HepG2 (cell line): ENCODE measurements at regions not wholly inside any gene's neighbourhood (a gene's known extent, or its start where the extent isn't known, plus 50 kb on each side); places are given as distances from the start of the nearest gene placed in this dataset.

Experiments
- ATAC-seq: fragments of 200-7000 bp; cut with Tn5 transposase; 3 replicates; pipeline ENCODE4 v1.9.1; 2020; ENCODE audit warnings: mild to moderate bottlenecking, moderate library complexity
- BruUV-seq: library from RNA; stranded (reverse); fragments of 400-500 nt; replicated peaks from 2 replicates; lab custom pipeline; 2021; lab: Mats Ljungman, UMichigan
- CTCF ChIA-PET: fragments of 300-600 bp; formaldehyde crosslinking; extraction: SDS; loops from one replicate; lab custom pipeline; 2021; ENCODE audit warnings: low total read pairs, inconsistent platforms, low intra/inter-chr PET ratio; lab: Yijun Ruan, JAX
- POLR2A ChIA-PET: fragments of 350-600 bp; sonication (Branson Sonifier 250); formaldehyde crosslinking; loops from one replicate; lab custom pipeline; 2020; ENCODE audit warnings: antibody characterized with exemption, inconsistent platforms; lab: Yijun Ruan, JAX
- DNase-seq: peaks from one replicate; pipeline ENCODE4 v3.0.0-alpha.2; 2015; ENCODE audit warnings: low spot score
- FAIRE-seq: peaks from 3 replicates; lab custom pipeline; 2011; peaks lifted over from hg19 to GRCh38; lab: Jason Lieb, UNC
- H2AFZ ChIP-seq: one replicate; pipeline ENCODE4 v1.6.1; 2011; ENCODE audit warnings: low read length, inconsistent platforms
- H3K27ac ChIP-seq: fragments of 300-600 bp; 3 replicates; pipeline ENCODE4 v1.8.0; 2011; ENCODE audit warnings: mixed run types, mild to moderate bottlenecking, mixed read lengths, low read length, inconsistent platforms; ENCODE audit not compliant: insufficient read depth; ENCODE audit errors: extremely low read length
- H3K27me3 ChIP-seq, 2 experiments: fragments of 200-600 bp in 1 of 2; 2 replicates in 1 of 2; 3 replicates in 1 of 2; pipeline versions ENCODE4 v1.6.0 to v1.8.0; 2011; ENCODE audit warnings: low read length in 2 of 2, mild to moderate bottlenecking in 2 of 2, moderate library complexity in 2 of 2, inconsistent platforms in 1 of 2; ENCODE audit not compliant: insufficient read depth in 2 of 2, control insufficient read depth in 1 of 2
- H3K36me3 ChIP-seq, 2 experiments: fragments of 200-600 bp in 1 of 2; replicated peaks in 1 of 2; 2 replicates in 1 of 2; 3 replicates in 1 of 2; pipeline versions ENCODE4 v1.5.1 to v1.8.0; 2011; ENCODE audit warnings: low read length in 2 of 2, inconsistent platforms in 1 of 2; ENCODE audit not compliant: insufficient read depth in 2 of 2, control insufficient read depth in 1 of 2
- H3K4me1 ChIP-seq: 2 replicates; pipeline ENCODE4 v1.5.1; 2012; ENCODE audit warnings: low read length, inconsistent platforms; ENCODE audit not compliant: insufficient read depth
- H3K4me2 ChIP-seq: 2 replicates; pipeline ENCODE4 v1.6.0; 2011; ENCODE audit warnings: low read depth, low read length, inconsistent platforms
- H3K4me3 ChIP-seq, 3 experiments: fragments of 200-600 bp in 1 of 3; sonication (generic), shearing (Covaris generic) in 1 of 3; replicated peaks in 1 of 3; 2 replicates each; pipeline ENCODE4 v1.5.1; 2011 to 2016; ENCODE audit warnings: low read length in 3 of 3, inconsistent platforms in 2 of 3, low read depth in 2 of 3, mild to moderate bottlenecking in 2 of 3, control low read depth in 1 of 3, mixed read lengths in 1 of 3; ENCODE audit not compliant: insufficient read depth in 1 of 3
- H3K79me2 ChIP-seq: one replicate; pipeline ENCODE4 v1.6.1; 2011; ENCODE audit warnings: low read length, inconsistent platforms; ENCODE audit not compliant: insufficient read depth
- H3K9ac ChIP-seq: 2 replicates; pipeline ENCODE4 v1.6.0; 2011; ENCODE audit warnings: mild to moderate bottlenecking, low read depth, low read length, inconsistent platforms; ENCODE audit not compliant: insufficient read depth
- H3K9me3 ChIP-seq: 2 replicates; pipeline ENCODE4 v1.5.1; 2012; ENCODE audit warnings: mild to moderate bottlenecking, low read length
- H4K20me1 ChIP-seq: 2 replicates; pipeline ENCODE4 v1.6.0; 2011; ENCODE audit warnings: inconsistent platforms, mild to moderate bottlenecking, low read length, moderate library complexity; ENCODE audit not compliant: insufficient read depth
- E2F1 ChIP-seq: sonication (generic); formaldehyde crosslinking; IDR thresholded peaks from 2 replicates; pipeline ENCODE4 v1.5.0; 2020; ENCODE audit warnings: missing genetic modification reagents
- MAZ ChIP-seq, 2 experiments: sonication (generic) in 1 of 2; formaldehyde crosslinking in 1 of 2; IDR thresholded peaks; 2 replicates each; pipeline versions ENCODE4 v1.5.0 to v1.6.1; 2012 to 2020; ENCODE audit warnings: low read depth in 2 of 2, mild to moderate bottlenecking in 2 of 2, borderline replicate concordance in 1 of 2, improper control_type of control experiment in 1 of 2, low read length in 1 of 2, missing genetic modification reagents in 1 of 2, moderate library complexity in 1 of 2
- MIER2 ChIP-seq: IDR thresholded peaks from 2 replicates; pipeline ENCODE4 v1.6.1; 2016; ENCODE audit warnings: missing biosample characterization, missing genetic modification reagents
- PAWR ChIP-seq: sonication (generic); formaldehyde crosslinking; IDR thresholded peaks from 2 replicates; pipeline ENCODE4 v1.4.0; 2020; ENCODE audit warnings: missing genetic modification reagents, mild to moderate bottlenecking, borderline replicate concordance
- SRF ChIP-seq: IDR thresholded peaks from 2 replicates; pipeline ENCODE4 v1.6.1; 2011; ENCODE audit warnings: mild to moderate bottlenecking, low read depth, low read length, moderate library complexity
- ZNF281 ChIP-seq: sonication (generic); formaldehyde crosslinking; IDR thresholded peaks from 2 replicates; pipeline ENCODE4 v1.4.0; 2020; ENCODE audit warnings: missing genetic modification reagents, borderline replicate concordance
- ZNF619 ChIP-seq: sonication (generic); formaldehyde crosslinking; IDR thresholded peaks from 2 replicates; pipeline ENCODE4 v1.4.0; 2020; ENCODE audit warnings: mild to moderate bottlenecking, missing genetic modification reagents
- WGBS: methylation state at CpG from one replicate; pipeline ENCODE4 v1.1.6; 2017; ENCODE audit warnings: low lambda C conversion rate; 5-methylcytosine and 5-hydroxymethylcytosine counted together
- in situ Hi-C: cut with HindIII; loops from 2 replicates; pipeline ENCODE4 v1.10.0; 2017; ENCODE audit warnings: low pct_unique_long_range_greater_than_20kb; ENCODE audit not compliant: extremely low pct_ligation_motif_present
- intact Hi-C: fragments of 100-400 bp; cut with micrococcal nuclease; formaldehyde crosslinking; loops from one replicate; pipeline ENCODE4 v1.10.0; 2022; ENCODE audit not compliant: unreplicated experiment
- TF ChIP-seq, protein P1 (sequence below): sonication (generic); formaldehyde crosslinking; IDR thresholded peaks from 2 replicates; pipeline ENCODE4 v1.5.0; 2020; ENCODE audit warnings: mild to moderate bottlenecking, missing genetic modification reagents, moderate library complexity
- TF ChIP-seq, protein P2 (sequence below): IDR thresholded peaks from 2 replicates; pipeline ENCODE4 v1.6.1; 2018; ENCODE audit warnings: missing genetic modification reagents
- TF ChIP-seq, protein P3 (sequence below): sonication (generic); formaldehyde crosslinking; IDR thresholded peaks from 2 replicates; pipeline ENCODE4 v1.8.1; 2023; ENCODE audit warnings: missing genetic modification reagents, inconsistent platforms, borderline replicate concordance

DNA sequence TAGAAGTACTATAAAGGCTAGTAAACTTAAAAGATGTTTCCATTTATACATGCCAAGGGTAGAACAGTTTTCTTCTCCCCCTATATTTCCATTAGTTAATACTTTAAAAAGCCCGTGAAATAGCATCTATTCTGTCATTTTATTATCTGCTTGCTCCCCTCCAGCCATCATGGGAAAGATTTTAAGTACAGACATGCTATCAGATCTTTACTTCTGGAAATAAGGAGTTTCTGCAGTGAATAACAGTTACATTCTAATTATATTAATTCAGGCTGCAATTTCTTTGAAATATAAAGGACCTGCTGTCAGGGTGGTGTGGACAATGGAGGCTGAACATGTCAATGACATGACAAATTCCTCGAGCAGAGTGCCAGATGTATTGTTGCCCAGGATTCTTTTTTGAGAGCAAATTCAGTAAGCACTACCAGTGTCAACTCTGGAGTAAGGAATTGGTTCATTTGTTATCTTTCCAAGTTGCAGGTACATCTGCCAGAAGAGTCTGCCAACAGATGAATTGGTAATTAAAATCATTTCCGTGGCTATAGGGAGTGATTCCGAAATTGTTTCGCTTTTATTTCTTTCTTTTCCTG is 151.3 kb downstream of the BTG1 start:
- intact Hi-C loops (no loop called here), in situ Hi-C loops (no loop called here)
- Histone ChIP-seq H3K36me3 (no peaks in the 10 kb centered on the region), H2AFZ (no peak overlapping the region), H3K9ac (no peak overlapping the region), H3K9me3 (no peaks in the 10 kb centered on the region), H4K20me1 (no peaks in the 10 kb centered on the region), H3K27ac (no peak overlapping the region), H3K4me1 (no peaks in the 10 kb centered on the region), H3K79me2 (no peaks in the 10 kb centered on the region), H3K4me3 (no peak overlapping the region), H3K4me2 (no peak overlapping the region), H3K27me3 (no peaks in the 10 kb centered on the region)
- ATAC-seq (no peak), FAIRE-seq (no peak), DNase-seq (no peak)
- WGBS: 0% methylated on average over 5 of the region's 5 CpGs
- CTCF ChIA-PET: no interaction called here
- POLR2A ChIA-PET: no interaction called here
- no TSS peak for BruUV-seq
- TF ChIP-seq, protein P1, sequence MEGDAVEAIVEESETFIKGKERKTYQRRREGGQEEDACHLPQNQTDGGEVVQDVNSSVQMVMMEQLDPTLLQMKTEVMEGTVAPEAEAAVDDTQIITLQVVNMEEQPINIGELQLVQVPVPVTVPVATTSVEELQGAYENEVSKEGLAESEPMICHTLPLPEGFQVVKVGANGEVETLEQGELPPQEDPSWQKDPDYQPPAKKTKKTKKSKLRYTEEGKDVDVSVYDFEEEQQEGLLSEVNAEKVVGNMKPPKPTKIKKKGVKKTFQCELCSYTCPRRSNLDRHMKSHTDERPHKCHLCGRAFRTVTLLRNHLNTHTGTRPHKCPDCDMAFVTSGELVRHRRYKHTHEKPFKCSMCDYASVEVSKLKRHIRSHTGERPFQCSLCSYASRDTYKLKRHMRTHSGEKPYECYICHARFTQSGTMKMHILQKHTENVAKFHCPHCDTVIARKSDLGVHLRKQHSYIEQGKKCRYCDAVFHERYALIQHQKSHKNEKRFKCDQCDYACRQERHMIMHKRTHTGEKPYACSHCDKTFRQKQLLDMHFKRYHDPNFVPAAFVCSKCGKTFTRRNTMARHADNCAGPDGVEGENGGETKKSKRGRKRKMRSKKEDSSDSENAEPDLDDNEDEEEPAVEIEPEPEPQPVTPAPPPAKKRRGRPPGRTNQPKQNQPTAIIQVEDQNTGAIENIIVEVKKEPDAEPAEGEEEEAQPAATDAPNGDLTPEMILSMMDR (CRISPR knock-in tag): no peak
- TF ChIP-seq MAZ (IDR thresholded peaks at IDR 0.05; ENCODE audit: borderline replicate concordance, low read depth, low read length): no peak
- no peak for TF ChIP-seq MAZ (CRISPR knock-in tag; IDR thresholded peaks at IDR 0.05; ENCODE audit: low read depth)
- TF ChIP-seq ZNF281 (CRISPR knock-in tag): no peak
- TF ChIP-seq, protein P2, sequence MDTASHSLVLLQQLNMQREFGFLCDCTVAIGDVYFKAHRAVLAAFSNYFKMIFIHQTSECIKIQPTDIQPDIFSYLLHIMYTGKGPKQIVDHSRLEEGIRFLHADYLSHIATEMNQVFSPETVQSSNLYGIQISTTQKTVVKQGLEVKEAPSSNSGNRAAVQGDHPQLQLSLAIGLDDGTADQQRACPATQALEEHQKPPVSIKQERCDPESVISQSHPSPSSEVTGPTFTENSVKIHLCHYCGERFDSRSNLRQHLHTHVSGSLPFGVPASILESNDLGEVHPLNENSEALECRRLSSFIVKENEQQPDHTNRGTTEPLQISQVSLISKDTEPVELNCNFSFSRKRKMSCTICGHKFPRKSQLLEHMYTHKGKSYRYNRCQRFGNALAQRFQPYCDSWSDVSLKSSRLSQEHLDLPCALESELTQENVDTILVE (CRISPR knock-in tag): no peak
- TF ChIP-seq, protein P3, sequence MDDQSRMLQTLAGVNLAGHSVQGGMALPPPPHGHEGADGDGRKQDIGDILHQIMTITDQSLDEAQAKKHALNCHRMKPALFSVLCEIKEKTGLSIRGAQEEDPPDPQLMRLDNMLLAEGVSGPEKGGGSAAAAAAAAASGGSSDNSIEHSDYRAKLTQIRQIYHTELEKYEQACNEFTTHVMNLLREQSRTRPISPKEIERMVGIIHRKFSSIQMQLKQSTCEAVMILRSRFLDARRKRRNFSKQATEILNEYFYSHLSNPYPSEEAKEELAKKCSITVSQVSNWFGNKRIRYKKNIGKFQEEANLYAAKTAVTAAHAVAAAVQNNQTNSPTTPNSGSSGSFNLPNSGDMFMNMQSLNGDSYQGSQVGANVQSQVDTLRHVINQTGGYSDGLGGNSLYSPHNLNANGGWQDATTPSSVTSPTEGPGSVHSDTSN (CRISPR knock-in tag): no peak
- TF ChIP-seq PAWR: no peak
- TF ChIP-seq ZNF619 (CRISPR knock-in tag): no peak
- TF ChIP-seq MIER2 (CRISPR knock-in tag): no peak
- TF ChIP-seq SRF: no peak
- no peak for TF ChIP-seq E2F1 (CRISPR knock-in tag)
